ENCODE measurements at regions not wholly inside any gene's neighbourhood (a gene's known extent, or its start where the extent isn't known, plus 50 kb on each side); places are given as distances from the start of the nearest gene placed in this dataset.
A peak's percentile ranks its signal among the peaks of the same experiment; 100 is the strongest.

GRCh38 chr2:12320991-12321641, 395.6 kb upstream of the TRIB2 start:
- no peak for FAIRE-seq
- peak; percentile 55 for DNase-seq (ENCODE audit: insufficient read length, low spot score)

- DNase-seq (ENCODE audit: insufficient read length, low spot score), result no peak
- no peak for FAIRE-seq
Observed at GRCh38 chr2:12321886-12322285, 394.9 kb upstream of the TRIB2 start.

GRCh38 chr2:12325806-12326205, 390.9 kb upstream of the TRIB2 start:
- FAIRE-seq, result peak; percentile 16
- peak; percentile 57 for DNase-seq (ENCODE audit: insufficient read length, low spot score)

GRCh38 chr2:12326449-12327190, 390.1 kb upstream of the TRIB2 start:
- FAIRE-seq (peak; percentile 81), DNase-seq (ENCODE audit: insufficient read length, low spot score) (no peak)

- FAIRE-seq (no peak), DNase-seq (ENCODE audit: insufficient read length, low spot score) (peak; percentile 13)
Observed at GRCh38 chr2:12330916-12331315, 385.8 kb upstream of the TRIB2 start.

GRCh38 chr2:12331698-12332097, 385.0 kb upstream of the TRIB2 start:
- FAIRE-seq (no peak), DNase-seq (ENCODE audit: insufficient read length, low spot score) (no peak)

- DNase-seq (ENCODE audit: insufficient read length, low spot score) (no peak), FAIRE-seq (no peak)
Observed at GRCh38 chr2:12333293-12333692, 383.4 kb upstream of the TRIB2 start.

GRCh38 chr2:12334412-12334966, 382.2 kb upstream of the TRIB2 start:
- no peak for DNase-seq (ENCODE audit: insufficient read length, low spot score)
- FAIRE-seq, result no peak

GRCh38 chr2:12335131-12335530, 381.6 kb upstream of the TRIB2 start:
- DNase-seq (ENCODE audit: insufficient read length, low spot score) (no peak), FAIRE-seq (no peak)

- FAIRE-seq (no peak), DNase-seq (ENCODE audit: insufficient read length, low spot score) (no peak)
Observed at GRCh38 chr2:12335995-12336394, 380.7 kb upstream of the TRIB2 start.

- no peak for DNase-seq (ENCODE audit: insufficient read length, low spot score)
Observed at GRCh38 chr2:12338946-12339697, 377.6 kb upstream of the TRIB2 start.

GRCh38 chr2:12340164-12340563, 376.6 kb upstream of the TRIB2 start:
- FAIRE-seq (no peak), DNase-seq (ENCODE audit: insufficient read length, low spot score) (peak; percentile 2)

More at GRCh38 chr2:12338946-12339697, 377.6 kb upstream of the TRIB2 start:
- FAIRE-seq, result no peak

GRCh38 chr2:12341215-12341614, 375.5 kb upstream of the TRIB2 start:
- no peak for FAIRE-seq
- no peak for DNase-seq (ENCODE audit: insufficient read length, low spot score)

- FAIRE-seq (no peak), DNase-seq (ENCODE audit: insufficient read length, low spot score) (no peak)
Observed at GRCh38 chr2:12341920-12342319, 374.8 kb upstream of the TRIB2 start.

GRCh38 chr2:12343141-12343540, 373.6 kb upstream of the TRIB2 start:
- DNase-seq (ENCODE audit: insufficient read length, low spot score) (peak; percentile 14), FAIRE-seq (no peak)

- DNase-seq (ENCODE audit: insufficient read length, low spot score) (no peak), FAIRE-seq (no peak)
Observed at GRCh38 chr2:12347066-12347493, 369.7 kb upstream of the TRIB2 start.

GRCh38 chr2:12348216-12348615, 368.5 kb upstream of the TRIB2 start:
- FAIRE-seq, result no peak
- DNase-seq (ENCODE audit: insufficient read length, low spot score), result no peak

- DNase-seq (ENCODE audit: insufficient read length, low spot score), result peak; percentile 2
- FAIRE-seq, result no peak
Observed at GRCh38 chr2:12350821-12351220, 365.9 kb upstream of the TRIB2 start.

GRCh38 chr2:12352889-12353288, 363.8 kb upstream of the TRIB2 start:
- FAIRE-seq (no peak), DNase-seq (ENCODE audit: insufficient read length, low spot score) (no peak)

- no peak for FAIRE-seq
- DNase-seq (ENCODE audit: insufficient read length, low spot score), result no peak
Observed at GRCh38 chr2:12361506-12361905, 355.2 kb upstream of the TRIB2 start.

GRCh38 chr2:12363138-12363537, 353.6 kb upstream of the TRIB2 start:
- DNase-seq (ENCODE audit: insufficient read length, low spot score) (no peak), FAIRE-seq (no peak)
